ENCODE measurements at regions not wholly inside any gene's neighbourhood (a gene's known extent, or its start where the extent isn't known, plus 50 kb on each side); places are given as distances from the start of the nearest gene placed in this dataset.

DNA sequence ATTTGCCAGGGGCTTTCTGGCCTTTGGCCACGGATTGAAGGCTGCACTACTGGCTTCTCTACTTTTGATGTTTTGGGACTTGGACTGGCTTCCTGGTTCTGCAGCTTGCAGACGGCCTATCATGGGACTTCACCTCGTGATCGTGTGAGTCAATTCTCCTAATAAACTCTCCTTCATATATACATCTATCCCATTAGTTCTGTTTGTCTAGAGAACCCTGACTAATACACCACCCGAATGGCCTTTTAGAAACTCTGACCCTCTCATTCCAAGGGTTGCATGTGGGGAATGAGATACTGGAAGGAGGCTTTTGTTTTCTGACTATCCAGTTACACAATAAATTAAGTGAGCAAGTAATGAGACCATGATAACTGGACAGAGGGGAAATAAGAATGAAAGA lies 430.7 kb downstream of the CDH2 start:
- TF ChIP-seq, protein P1, sequence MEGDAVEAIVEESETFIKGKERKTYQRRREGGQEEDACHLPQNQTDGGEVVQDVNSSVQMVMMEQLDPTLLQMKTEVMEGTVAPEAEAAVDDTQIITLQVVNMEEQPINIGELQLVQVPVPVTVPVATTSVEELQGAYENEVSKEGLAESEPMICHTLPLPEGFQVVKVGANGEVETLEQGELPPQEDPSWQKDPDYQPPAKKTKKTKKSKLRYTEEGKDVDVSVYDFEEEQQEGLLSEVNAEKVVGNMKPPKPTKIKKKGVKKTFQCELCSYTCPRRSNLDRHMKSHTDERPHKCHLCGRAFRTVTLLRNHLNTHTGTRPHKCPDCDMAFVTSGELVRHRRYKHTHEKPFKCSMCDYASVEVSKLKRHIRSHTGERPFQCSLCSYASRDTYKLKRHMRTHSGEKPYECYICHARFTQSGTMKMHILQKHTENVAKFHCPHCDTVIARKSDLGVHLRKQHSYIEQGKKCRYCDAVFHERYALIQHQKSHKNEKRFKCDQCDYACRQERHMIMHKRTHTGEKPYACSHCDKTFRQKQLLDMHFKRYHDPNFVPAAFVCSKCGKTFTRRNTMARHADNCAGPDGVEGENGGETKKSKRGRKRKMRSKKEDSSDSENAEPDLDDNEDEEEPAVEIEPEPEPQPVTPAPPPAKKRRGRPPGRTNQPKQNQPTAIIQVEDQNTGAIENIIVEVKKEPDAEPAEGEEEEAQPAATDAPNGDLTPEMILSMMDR (IDR thresholded peaks at IDR 0.05; ENCODE audit: insufficient read depth, low read length), result no peak
- TF ChIP-seq POLR2AphosphoS5 (IDR thresholded peaks at IDR 0.05; ENCODE audit: low read depth) (no peak), GABPA (IDR thresholded peaks at IDR 0.05; ENCODE audit: low read depth) (no peak)
- TF ChIP-seq, protein P2, sequence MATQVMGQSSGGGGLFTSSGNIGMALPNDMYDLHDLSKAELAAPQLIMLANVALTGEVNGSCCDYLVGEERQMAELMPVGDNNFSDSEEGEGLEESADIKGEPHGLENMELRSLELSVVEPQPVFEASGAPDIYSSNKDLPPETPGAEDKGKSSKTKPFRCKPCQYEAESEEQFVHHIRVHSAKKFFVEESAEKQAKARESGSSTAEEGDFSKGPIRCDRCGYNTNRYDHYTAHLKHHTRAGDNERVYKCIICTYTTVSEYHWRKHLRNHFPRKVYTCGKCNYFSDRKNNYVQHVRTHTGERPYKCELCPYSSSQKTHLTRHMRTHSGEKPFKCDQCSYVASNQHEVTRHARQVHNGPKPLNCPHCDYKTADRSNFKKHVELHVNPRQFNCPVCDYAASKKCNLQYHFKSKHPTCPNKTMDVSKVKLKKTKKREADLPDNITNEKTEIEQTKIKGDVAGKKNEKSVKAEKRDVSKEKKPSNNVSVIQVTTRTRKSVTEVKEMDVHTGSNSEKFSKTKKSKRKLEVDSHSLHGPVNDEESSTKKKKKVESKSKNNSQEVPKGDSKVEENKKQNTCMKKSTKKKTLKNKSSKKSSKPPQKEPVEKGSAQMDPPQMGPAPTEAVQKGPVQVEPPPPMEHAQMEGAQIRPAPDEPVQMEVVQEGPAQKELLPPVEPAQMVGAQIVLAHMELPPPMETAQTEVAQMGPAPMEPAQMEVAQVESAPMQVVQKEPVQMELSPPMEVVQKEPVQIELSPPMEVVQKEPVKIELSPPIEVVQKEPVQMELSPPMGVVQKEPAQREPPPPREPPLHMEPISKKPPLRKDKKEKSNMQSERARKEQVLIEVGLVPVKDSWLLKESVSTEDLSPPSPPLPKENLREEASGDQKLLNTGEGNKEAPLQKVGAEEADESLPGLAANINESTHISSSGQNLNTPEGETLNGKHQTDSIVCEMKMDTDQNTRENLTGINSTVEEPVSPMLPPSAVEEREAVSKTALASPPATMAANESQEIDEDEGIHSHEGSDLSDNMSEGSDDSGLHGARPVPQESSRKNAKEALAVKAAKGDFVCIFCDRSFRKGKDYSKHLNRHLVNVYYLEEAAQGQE (IDR thresholded peaks at IDR 0.05; ENCODE audit: insufficient replicate concordance, low read depth), result no peak

Data from HL-60 (cell line).